ENCODE measurements at regions not wholly inside any gene's neighbourhood (a gene's known extent, or its start where the extent isn't known, plus 50 kb on each side); places are given as distances from the start of the nearest gene placed in this dataset.

DNA sequence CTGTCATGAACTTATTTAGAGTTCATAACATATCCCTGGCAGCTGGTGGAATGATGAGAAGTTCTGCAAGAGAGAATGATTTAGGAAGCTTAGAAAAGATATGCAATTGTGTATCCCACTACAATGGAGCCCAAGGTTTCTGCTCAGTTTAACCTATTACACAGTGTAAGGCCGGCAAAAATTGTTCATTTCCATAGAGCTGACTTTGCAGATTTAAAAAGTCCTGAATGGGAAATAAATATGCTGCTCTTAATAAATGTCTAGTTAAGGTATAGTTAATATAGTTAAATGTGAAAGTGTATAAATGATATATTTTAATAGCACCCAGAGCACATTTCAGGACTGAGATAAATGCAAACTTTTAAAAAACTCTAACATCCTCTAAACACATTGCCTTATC, 149.9 kb downstream of the EVX1 start:
- peaks cover 0 to 19% (median 0%) of the 10 kb centered on the region in 4 donors for H3K4me1 ChIP-seq
- H3K4me3 ChIP-seq = no peak overlapping the region
- H3K27me3 ChIP-seq = no peaks in the 10 kb centered on the region
- peaks cover 0 to 15% (median 0%) of the 10 kb centered on the region in 4 donors for H3K9me3 ChIP-seq
- H3K27ac ChIP-seq = no peak overlapping the region
- H3K36me3 ChIP-seq = no peaks in the 10 kb centered on the region
- no peak for TF ChIP-seq CTCF (IDR thresholded peaks at IDR 0.05)
- TF ChIP-seq EP300 (IDR thresholded peaks at IDR 0.05) = no peak
- TF ChIP-seq POLR2A (IDR thresholded peaks at IDR 0.05) = no peak
- WGBS, 2 donors = 71 to 76% methylated on average over 1 of the region's 1 CpG
- DNase-seq (ENCODE audit: low spot score in 2 of 2) = no peak

GRCh38 chr7:27394871-27395270, 152.3 kb downstream of the EVX1 start:
- no peak for DNase-seq (ENCODE audit: low spot score in 2 of 2)
- no peak overlapping the region for H3K4me3 ChIP-seq
- no peaks in the 10 kb centered on the region for H3K27me3 ChIP-seq
- peaks cover 0 to 17% (median 0%) of the 10 kb centered on the region in 4 donors for H3K4me1 ChIP-seq
- no peaks in the 10 kb centered on the region for H3K36me3 ChIP-seq
- peaks cover 0 to 15% (median 0%) of the 10 kb centered on the region in 4 donors for H3K9me3 ChIP-seq
- TF ChIP-seq CTCF (IDR thresholded peaks at IDR 0.05) (no peak), POLR2A (IDR thresholded peaks at IDR 0.05) (no peak), EP300 (IDR thresholded peaks at IDR 0.05) (no peak)
- 70 to 71% methylated on average over 2 of the region's 2 CpGs for WGBS, 2 donors
- H3K27ac ChIP-seq = no peak overlapping the region

DNA sequence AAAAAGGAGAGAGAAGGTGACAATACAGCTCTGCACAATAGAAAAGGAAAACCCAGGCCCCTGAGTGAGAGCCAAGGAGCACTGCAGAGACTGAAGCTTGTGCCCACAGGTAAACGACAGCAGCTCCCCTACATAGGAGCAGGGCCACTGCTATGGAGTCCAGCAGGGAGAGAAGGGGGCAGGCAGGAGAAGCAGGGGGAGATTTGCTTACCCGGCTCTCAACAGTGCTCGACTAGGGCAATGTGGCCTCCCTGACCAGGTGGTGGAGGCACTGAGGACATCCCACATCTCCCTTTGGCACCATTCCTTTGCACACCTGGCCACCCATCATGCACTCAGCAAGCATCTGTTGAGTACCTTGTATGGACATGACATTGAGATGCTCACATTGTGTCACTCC, 153.0 kb downstream of the EVX1 start:
- Histone ChIP-seq H3K27me3 (no peaks in the 10 kb centered on the region), H3K4me3 (no peak overlapping the region), H3K9me3 (peaks cover 0 to 15% (median 0%) of the 10 kb centered on the region in 4 donors), H3K27ac (no peak overlapping the region), H3K4me1 (peaks cover 0 to 11% (median 0%) of the 10 kb centered on the region in 4 donors), H3K36me3 (no peaks in the 10 kb centered on the region)
- no peak for DNase-seq (ENCODE audit: low spot score in 2 of 2)
- TF ChIP-seq EP300 (IDR thresholded peaks at IDR 0.05) = no peak
- TF ChIP-seq POLR2A (IDR thresholded peaks at IDR 0.05) = no peak
- TF ChIP-seq CTCF (IDR thresholded peaks at IDR 0.05) = no peak
- 75 to 91% methylated on average over 3 of the region's 3 CpGs for WGBS, 2 donors

GRCh38 chr7:27397503-27397902, 154.9 kb downstream of the EVX1 start:
- Histone ChIP-seq H3K27me3 (no peaks in the 10 kb centered on the region), H3K27ac (no peak overlapping the region), H3K36me3 (no peaks in the 10 kb centered on the region), H3K9me3 (peaks cover 0 to 15% (median 0%) of the 10 kb centered on the region in 4 donors), H3K4me1 (peaks cover 0 to 11% (median 0%) of the 10 kb centered on the region in 4 donors), H3K4me3 (no peak overlapping the region)
- WGBS, 2 donors = 89 to 92% methylated on average over 3 of the region's 3 CpGs
- TF ChIP-seq CTCF (IDR thresholded peaks at IDR 0.05) = no peak
- no peak for TF ChIP-seq POLR2A (IDR thresholded peaks at IDR 0.05)
- DNase-seq (ENCODE audit: low spot score in 2 of 2) = no peak

DNA sequence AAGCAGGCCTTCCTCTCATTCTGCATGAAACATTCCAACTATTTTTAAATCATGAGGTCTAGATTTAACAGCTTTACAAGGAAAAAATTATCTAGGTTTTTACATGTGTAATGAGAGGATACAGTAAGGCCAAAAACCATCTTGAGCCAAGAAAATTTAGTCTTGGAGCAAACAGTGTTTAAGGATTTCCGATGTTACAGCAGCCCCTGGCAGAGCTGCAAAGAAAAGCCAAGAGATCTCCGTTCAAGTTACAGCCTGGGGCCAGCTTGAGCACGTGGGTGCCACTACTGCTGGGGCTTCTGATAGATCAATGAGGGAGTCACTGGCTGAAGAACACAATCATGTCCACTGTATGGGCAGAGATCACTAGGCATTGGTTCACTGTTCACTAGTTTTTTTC, 156.2 kb downstream of the EVX1 start:
- Histone ChIP-seq H3K27ac (no peak overlapping the region), H3K4me3 (no peak overlapping the region), H3K36me3 (no peaks in the 10 kb centered on the region), H3K27me3 (no peaks in the 10 kb centered on the region), H3K4me1 (peaks cover 0 to 11% (median 0%) of the 10 kb centered on the region in 4 donors), H3K9me3 (peaks cover 0 to 6% (median 0%) of the 10 kb centered on the region in 4 donors)
- TF ChIP-seq POLR2A (IDR thresholded peaks at IDR 0.05) (no peak), EP300 (IDR thresholded peaks at IDR 0.05) (no peak)
- WGBS, 2 donors = 29 to 37% methylated on average over 3 of the region's 3 CpGs
- DNase-seq (ENCODE audit: low spot score in 2 of 2) = no peak
